Stimulated activated CD8-positive, alpha-beta memory T cell treated with anti-CD3 and anti-CD28 coated beads, Interleukin-12 subunit alpha, Interleukin-12 subunit beta, amount 100 ng/mL, for 24 hours (primary cell): ENCODE measurements at regions not wholly inside any gene's neighbourhood (a gene's known extent, or its start where the extent isn't known, plus 50 kb on each side); places are given as distances from the start of the nearest gene placed in this dataset.
"Not testable (repeated sequence)": the region's sequence is repeated elsewhere in the genome, so short reads cannot be mapped to it uniquely, and the experiment has no call there.

Experiments used
- DNase-seq: peaks from one replicate; pipeline ENCODE4 v3.0.0-alpha.2; 2020; ENCODE audit errors: extremely low read depth

GRCh38 chr2:234861841-234862735, 89.7 kb upstream of the SH3BP4 start:
- DNase-seq, result no peak

DNA sequence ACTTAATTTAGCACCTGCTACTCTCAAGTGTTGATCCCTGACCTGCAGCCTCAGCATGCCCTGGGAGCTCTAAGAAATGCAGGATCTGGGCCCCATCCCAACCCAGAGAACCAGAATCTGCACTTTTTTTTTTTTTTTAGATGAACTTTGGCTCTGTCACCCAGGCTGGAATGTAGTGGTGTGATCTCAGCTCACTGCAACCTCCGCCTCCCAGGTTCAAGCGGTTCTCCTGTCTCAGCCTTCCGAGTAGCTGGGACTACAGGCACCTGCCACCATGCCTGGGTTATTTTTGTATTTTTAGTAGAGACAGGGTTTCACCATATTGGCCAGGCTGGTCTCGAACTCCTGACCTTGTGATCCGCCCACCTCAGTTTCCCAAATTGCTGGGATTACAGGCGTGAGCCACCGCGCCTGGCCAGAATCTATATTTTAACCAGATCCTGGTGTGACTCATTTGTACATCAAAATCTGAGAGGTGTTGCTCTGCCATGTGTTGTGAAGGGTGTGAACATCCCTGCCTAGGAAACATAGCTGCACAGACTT, 92.4 kb upstream of the SH3BP4 start:
- not testable (repeated sequence) for DNase-seq

DNA sequence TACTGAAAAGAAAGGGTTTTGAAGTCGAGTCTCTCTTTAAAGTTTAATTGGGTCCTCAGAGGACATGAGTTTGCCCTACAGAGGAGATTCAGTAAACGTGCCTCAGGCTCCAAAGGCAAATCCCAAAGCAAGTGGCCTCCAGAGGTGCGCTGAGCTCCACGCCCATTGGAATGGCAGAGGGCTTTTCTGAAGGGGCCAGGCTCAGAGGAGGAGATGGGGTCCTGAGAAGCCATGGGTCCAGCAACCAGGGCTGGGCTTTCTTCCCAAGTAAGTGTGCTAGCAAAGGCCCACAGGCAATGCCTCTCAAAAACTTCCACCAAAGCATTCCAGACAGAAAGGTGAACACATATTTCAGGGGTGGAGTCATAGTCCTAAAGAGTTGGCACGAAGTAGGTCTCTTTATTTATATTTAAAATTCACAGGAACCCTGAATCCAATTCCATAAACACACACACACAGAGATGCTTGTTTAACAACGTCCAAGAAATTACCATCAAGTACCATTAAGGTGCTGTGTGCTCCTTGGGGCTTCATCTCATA, 93.0 kb upstream of the SH3BP4 start:
- no peak for DNase-seq

DNA sequence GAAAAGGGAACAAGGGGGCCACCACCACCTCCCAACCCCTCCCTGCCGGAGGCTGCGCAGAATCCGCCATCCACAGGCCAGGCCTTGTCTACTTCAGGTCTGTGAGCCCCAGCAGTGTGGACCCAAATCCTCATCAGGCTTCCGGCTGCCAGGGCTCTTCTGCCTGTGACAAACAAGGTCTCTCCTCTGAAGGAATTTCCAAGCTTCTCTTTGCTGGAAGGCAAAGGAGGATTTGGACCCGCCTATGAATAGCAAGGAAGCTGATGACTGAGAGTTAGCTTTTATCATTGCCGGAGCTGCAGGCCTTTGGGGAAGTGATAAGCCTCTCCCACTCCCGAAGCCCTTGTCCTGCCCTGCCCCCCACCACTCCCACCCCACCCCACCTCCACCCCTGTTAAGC, 93.7 kb upstream of the SH3BP4 start:
- DNase-seq, result no peak

- DNase-seq, result no peak
These were observed 98.1 kb upstream of the SH3BP4 start for GRCh38 chr2:234853729-234854128.

DNA sequence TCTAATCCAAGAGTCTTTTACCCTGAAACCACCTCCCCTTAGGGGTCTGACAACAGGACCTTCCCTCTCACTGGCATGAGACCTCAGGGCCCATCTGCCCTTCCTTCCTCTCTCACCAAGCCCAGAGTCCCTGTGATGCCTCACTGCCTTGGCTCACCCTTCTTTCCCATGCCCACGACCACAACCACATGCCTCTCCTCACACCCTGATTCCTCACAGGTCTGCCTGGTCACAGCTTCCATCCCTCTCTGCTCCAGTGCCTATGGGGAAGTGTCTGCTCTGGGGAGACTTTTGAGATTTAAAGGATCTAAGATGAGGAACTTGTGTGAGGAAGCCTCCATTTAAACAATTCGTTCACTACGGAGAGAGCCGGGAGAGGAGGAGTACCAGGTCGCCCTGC, 98.9 kb upstream of the SH3BP4 start:
- DNase-seq, result no peak

GRCh38 chr2:234852035-234852434, 99.8 kb upstream of the SH3BP4 start:
- no peak for DNase-seq

- DNase-seq, result no peak
These were observed 100.4 kb upstream of the SH3BP4 start for GRCh38 chr2:234851451-234851850.

GRCh38 chr2:234850818-234851217, 101.0 kb upstream of the SH3BP4 start:
- no peak for DNase-seq

GRCh38 chr2:234849678-234850077, 102.1 kb upstream of the SH3BP4 start:
- DNase-seq, result no peak

- DNase-seq, result no peak
These were observed 103.2 kb upstream of the SH3BP4 start for GRCh38 chr2:234848578-234848977.

GRCh38 chr2:234847639-234848038, 104.2 kb upstream of the SH3BP4 start:
- DNase-seq, result no peak

GRCh38 chr2:234847364-234847635, 104.5 kb upstream of the SH3BP4 start:
- no peak for DNase-seq

DNA sequence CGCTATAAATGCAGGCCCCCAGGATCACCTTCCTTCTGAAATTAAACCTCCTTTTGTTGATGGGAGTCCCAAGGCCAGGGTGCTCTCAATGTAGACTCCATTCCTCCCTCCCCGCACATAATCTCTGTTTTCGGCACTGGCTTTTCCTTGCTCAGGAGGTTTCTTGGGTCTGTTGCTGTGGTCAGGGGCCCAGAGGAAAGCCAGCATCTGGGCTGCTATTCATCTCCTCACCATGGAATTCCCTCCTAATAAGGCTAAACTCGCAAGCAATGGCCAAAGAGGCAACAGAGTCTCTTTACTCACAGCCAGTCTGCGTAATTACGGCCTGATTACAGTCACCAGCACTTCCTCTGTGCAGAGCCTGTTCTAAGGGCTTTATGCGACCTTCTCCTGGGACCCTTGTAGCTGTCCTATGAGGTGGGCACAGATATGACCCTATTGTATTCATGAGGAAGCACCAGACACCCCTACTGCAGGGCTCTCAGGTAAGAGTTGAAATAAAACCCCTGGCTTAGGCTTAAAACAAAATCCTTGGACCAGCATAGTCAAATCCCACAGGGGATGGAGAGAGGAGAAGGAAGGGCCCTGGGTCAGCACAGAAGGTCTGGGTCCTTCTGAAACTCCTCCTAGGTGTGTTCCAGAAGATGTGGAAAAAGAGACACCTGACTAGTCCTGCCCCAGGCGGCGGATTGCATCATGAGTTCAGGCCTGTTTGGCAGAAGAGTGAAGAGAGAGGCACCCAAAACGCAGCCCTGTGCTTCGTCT, 105.0 kb upstream of the SH3BP4 start:
- no peak for DNase-seq

GRCh38 chr2:234845602-234846590, 105.9 kb upstream of the SH3BP4 start:
- DNase-seq, result no peak

GRCh38 chr2:234843411-234843810, 108.4 kb upstream of the SH3BP4 start:
- DNase-seq, result no peak

DNA sequence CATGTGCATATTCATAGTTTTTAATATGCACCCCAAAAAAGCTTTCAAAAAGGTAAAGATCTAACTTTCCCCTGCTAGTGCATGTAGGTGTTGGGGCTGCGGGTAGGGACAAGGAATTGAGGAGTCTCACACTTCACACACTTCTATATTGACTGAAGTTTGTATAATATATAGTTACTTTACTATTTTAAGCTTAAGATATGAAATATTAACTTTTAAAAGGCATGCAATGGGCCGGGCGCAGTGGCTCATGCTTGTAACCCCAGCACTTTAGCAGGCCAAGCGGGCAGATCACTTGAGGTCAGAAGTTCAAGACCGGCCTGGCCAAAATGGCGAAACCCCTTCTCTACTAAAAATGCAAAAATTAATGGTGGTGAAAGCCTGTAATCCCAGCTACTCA, 109.1 kb upstream of the SH3BP4 start:
- DNase-seq, result no peak

- DNase-seq, result no peak
These were observed 110.3 kb upstream of the SH3BP4 start for GRCh38 chr2:234841321-234842015.

DNA sequence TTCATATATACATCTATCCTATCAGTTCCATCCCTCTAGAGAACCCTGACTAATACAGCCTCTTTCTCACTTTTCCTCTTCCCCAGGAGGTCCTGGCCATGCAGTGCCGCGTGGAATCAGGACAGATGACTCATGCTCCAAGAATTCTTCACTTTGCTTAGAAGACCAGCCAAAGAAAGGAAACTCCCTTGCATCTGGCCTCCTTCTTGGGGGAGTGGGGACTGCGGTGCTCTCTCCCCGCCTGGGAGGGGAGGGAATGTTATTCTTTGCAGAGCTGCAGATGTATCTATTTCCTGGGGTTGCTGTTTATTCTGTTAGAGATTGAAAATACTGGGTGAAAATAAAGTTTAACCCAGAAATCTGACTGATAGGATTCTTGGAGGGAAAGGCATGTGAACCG, 111.5 kb upstream of the SH3BP4 start:
- DNase-seq, result no peak

- DNase-seq, result no peak
These were observed 112.5 kb upstream of the SH3BP4 start for GRCh38 chr2:234839285-234839684.

DNA sequence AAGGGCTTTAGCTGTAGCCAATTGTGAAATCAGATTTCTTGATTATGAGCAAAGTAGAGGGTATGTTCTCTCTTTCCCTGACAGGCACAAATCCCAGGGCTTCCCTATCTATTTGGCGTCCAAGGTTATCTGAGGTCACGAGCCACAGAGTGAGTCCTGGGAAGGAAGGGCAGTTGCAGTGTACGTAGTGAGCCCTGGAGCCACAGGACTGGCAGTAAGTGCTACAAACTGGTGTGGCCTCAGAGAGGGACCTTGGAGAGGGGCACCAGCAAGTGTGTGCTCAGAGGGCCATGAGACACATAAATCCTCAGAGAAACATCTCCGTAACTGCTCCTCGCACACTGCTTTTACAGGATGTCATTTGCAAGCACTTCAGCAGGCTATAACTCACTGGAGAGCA, 115.5 kb upstream of the SH3BP4 start:
- DNase-seq, result no peak
